Ishikawa (cell line): ENCODE measurements at regions not wholly inside any gene's neighbourhood (a gene's known extent, or its start where the extent isn't known, plus 50 kb on each side); places are given as distances from the start of the nearest gene placed in this dataset.

ENCODE experiments used
- EGR1 ChIP-seq: IDR thresholded peaks from 2 replicates; pipeline ENCODE4 v1.6.1; 2012
- EP300 ChIP-seq: IDR thresholded peaks from 2 replicates; pipeline ENCODE4 v1.6.1; 2012; ENCODE audit warnings: borderline replicate concordance
- FOXM1 ChIP-seq: IDR thresholded peaks from 2 replicates; pipeline ENCODE4 v1.6.1; 2012; ENCODE audit warnings: low read depth, borderline replicate concordance
- NFIC ChIP-seq: IDR thresholded peaks from 2 replicates; pipeline ENCODE4 v1.6.1; 2012
- REST ChIP-seq: IDR thresholded peaks from 2 replicates; pipeline ENCODE4 v1.6.1; 2012; ENCODE audit warnings: low read depth, mild to moderate bottlenecking
- TAF1 ChIP-seq: IDR thresholded peaks from 2 replicates; pipeline ENCODE4 v1.6.1; 2012; ENCODE audit warnings: low read depth, mild to moderate bottlenecking
- TEAD4 ChIP-seq: IDR thresholded peaks from 2 replicates; pipeline ENCODE4 v1.6.1; 2012
- USF1 ChIP-seq: IDR thresholded peaks from 2 replicates; pipeline ENCODE4 v1.6.1; 2012
- YY1 ChIP-seq: IDR thresholded peaks from 2 replicates; pipeline ENCODE4 v1.6.1; 2012; ENCODE audit warnings: low read depth
- TF ChIP-seq, protein P1 (sequence below): IDR thresholded peaks from 2 replicates; pipeline ENCODE4 v1.6.1; 2012

GRCh38 chr10:114711176-114711868 is 53.2 kb upstream of the ABLIM1 start:
- TF ChIP-seq, protein P1, sequence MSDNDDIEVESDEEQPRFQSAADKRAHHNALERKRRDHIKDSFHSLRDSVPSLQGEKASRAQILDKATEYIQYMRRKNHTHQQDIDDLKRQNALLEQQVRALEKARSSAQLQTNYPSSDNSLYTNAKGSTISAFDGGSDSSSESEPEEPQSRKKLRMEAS, result no peak
- no peak for TF ChIP-seq TAF1
- TF ChIP-seq FOXM1, result no peak
- TF ChIP-seq USF1, result no peak
- no peak for TF ChIP-seq NFIC
- TF ChIP-seq EP300, result no peak
- no peak for TF ChIP-seq EGR1
- TF ChIP-seq TEAD4, result no peak
- TF ChIP-seq REST, result no peak
- TF ChIP-seq YY1, result no peak
